NCI-H1092 (cell line): ENCODE measurements at regions not wholly inside any gene's neighbourhood (a gene's known extent, or its start where the extent isn't known, plus 50 kb on each side); places are given as distances from the start of the nearest gene placed in this dataset.
"Not testable (repeated sequence)": the region's sequence is repeated elsewhere in the genome, so short reads cannot be mapped to it uniquely, and the experiment has no call there.

ENCODE experiments used
- DNase-seq: peaks from one replicate; lab custom pipeline; 2025; lab: John Stamatoyannopoulos, UW

DNA sequence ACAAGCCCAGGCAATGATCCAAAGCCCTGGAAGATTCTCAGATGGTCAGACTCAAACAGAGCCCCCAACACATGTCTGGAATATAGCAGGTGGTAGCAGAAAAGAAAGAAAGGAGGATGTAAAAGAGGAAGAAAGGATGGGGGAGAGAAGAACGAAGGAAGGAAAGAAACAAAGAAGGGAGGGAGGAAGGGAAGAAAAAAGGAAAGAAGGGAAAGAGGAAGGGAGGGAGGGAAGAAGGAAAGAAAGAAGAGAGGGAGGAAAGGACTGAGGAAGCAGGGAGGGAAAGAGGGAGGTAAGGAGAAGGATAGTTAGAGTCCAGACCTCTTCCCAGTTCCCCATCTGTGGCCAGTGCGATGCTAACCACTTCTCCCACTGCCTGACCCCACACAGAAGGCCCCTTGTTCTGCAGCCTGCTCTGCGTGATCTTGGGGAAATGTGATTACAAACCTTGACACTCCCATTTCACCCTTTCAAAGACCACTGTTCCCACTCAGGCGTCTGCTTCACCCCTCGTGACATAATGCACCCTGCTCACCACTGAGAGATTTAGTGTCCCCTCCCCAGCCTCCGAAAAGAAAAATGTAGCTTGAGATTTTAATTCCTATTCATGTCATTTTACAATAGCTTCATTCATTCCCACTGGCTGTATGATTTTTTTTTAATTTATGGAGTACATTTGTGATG is 357.9 kb downstream of the BCL11B start:
- DNase-seq, result no peak

DNA sequence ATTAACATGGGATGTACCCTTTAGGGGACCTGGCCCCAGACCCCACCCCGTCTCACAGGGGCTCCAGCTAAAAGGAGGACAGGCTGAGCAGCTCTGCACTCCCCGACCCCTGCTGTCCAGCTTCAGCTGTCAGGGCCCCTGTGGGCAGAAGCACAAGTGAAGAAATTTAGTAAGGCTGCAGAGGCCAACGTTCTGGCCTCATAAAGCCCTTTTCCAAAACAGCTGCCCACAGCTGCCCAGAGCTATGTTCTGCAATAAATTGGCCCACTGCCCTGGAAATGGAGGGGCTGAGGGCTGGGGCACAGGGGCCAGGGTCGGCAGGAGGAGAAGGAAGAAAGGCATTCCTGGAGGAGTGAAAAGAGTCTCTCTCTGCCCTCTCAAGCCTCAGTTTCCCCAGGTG is 357.1 kb downstream of the BCL11B start:
- DNase-seq, result no peak

DNA sequence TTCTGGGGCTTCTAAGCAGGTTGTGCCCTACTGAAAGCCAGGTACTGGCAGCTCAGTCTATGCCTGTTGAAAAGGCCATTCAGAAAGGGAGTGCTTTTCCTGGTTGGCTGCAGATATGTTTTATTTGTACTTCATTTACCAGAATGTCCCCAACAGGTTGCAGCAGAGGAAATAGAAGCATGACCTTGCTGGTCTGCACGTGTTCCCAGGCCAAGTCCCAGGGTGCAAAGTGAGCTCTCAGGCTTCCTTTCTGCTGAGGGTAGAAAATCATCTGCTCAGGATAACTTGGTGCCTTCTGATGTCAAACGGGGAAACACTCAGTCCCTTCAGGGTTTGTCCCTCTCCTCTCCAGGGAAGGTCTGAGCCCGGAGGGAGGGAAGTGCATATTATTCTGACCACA is 356.4 kb downstream of the BCL11B start:
- DNase-seq, result no peak

DNA sequence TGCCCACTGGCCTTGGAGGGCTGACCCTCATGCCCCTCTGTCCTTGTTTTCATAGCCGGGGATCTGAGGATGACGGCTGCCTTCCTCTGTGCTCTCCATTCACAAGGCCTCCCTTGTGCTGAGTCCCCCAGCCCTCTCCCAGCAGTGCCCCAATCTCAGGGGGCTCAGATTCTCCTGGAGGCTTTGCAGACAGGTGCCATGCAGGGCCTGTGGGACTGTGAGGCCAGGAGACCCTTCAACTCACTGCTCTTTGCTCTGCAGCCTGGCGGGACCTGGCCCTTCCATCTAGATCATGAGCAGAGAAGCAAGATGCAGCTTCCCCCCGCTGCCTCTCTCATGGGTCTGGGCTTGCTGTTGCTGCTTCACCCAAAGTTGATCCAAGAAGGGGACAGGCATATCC is 356.0 kb downstream of the BCL11B start:
- DNase-seq, result no peak

DNA sequence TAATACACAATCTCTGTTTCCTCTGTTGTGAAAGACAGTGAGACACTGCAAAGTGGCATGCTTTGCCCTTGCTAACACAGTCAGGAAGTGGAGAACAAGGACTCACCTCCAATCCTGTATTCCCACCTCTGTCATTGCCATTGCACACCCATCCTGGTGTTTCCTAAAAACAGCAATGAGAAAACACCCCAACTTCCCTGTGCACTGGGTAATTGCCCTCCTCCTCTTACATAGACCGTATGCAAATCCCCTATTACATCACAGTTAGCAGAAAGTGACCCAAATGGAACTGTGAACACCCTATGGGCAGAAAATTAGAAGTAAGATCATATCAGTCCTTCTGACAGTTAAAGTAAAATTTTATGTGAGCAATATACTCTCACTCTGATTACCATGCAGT is 355.5 kb downstream of the BCL11B start:
- DNase-seq, result no peak

DNA sequence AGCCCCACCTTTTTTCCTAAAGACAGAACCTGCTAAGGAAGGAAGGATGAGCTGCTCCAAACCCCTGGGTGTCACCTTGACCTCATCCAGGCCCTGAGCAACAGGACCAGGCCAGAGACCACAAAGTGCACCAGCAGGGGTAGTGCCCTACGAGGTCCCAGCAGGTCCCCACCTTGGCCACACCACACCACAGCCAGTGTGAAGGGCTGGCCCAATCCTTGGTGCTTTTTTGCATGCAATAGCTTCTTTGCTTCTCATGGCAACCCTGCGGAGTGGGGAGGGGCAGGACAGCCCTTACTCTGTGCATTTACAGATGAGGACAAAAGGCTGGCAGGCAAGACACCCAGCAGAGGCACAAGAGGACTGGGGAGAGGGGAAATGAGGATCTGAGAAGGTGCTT is 352.6 kb downstream of the BCL11B start:
- DNase-seq, result no peak

DNA sequence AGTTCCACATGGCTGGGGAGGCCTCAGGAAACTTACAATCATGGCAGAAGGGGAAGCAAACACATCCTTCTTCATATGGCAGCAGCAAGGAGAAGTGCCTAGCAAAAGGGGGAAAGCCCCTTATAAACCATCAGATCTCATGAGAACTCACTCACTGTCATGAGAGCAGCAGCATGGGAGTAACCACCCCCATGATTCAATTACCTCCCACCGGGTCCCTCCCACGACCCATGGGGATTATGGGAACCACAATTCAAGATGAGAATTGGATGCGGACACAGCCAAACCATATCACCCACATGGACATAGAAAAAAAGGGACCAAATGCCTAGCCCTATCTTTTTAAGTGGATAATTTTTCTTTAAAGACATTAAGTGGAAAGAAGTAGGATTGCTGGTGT is 350.7 kb downstream of the BCL11B start:
- DNase-seq, result not testable (repeated sequence)

DNA sequence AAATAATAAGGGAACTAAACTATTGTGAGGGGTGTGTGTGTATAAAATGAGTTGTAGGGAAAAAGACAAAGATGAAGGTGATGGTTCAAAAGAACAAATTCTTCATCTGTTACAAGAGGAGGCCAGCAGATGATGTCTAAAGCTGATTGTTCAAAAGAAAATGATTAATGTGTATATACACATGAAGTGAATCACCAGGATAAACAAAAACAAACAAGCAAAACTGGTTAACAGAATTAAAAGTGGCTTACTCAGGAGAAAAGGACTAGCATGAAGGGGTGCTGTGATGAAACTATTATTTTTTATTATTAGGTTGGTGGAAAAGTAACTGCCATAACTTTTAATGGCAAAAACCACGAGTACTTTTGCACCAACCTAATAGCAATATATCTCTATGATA is 348.4 kb downstream of the BCL11B start:
- no peak for DNase-seq

DNA sequence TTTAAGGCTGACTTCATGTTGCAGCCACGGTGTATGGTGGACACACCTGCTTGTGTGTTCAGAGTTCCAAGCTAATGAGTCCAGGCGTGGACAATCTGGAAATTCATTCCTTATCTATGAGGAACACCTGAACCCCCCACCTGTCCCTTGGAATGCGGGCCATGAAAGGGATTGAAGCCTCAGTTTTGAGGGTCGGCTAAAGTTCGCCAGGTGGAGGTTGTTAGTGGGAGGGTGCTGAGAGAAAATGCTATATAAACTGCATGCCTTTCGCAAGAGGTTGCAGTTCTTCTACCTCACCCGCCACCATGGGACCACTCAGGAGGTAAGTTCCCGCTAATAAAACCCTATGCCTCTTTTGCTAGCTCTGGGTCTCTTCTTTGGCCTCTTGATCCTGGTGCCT is 348.0 kb downstream of the BCL11B start:
- no peak for DNase-seq

DNA sequence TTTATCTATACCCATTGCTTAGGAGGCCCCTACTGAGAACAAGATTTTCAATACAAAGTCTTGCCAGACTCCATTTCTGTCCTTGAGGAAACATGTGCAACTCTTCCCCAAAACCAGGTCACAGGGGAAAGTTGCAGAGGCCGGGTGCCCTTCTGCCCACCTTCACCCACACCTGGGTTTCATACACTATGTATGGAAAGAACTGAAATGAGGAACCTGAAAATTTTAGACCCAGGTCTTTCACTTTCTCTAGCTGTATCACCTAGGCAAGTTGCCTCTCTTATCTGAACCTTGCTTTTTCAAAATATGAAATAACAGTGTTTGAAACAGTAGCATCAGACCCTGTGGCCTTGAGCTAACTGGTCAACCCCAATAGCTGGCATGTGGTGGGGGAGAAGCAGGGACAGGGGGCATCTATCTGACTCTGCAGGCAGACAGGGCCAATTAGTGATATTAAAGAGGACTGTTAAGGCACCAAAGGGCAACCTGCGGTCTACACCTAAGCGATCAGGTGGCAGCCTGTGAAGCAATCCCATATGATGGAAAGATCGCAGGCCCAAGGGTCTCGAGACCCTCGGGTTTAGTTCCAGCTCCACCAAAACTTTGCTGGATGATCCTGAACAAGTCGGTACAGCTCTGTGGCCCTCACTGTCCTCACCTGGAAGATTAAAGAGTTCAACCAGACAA is 346.5 kb downstream of the BCL11B start:
- DNase-seq, result no peak

DNA sequence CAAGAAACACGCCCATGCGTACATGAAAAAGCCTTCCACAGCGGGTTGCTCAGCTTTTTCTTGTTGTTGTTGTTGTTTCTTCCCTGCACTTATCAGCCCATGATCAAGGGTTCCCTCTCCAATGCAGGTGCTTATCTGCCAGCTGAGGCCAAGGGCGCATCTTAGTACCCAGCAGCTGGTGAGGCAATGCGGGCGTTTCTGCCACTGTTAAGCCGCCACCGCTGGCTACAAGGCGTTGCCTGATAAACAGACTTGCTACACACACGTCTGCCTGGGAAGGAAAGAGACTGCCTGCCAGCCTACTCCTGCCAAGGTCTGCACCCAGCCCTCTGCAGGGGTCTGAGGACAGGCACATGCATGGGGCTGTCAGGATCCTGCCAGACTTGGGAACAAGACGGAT is 345.9 kb downstream of the BCL11B start:
- no peak for DNase-seq

DNA sequence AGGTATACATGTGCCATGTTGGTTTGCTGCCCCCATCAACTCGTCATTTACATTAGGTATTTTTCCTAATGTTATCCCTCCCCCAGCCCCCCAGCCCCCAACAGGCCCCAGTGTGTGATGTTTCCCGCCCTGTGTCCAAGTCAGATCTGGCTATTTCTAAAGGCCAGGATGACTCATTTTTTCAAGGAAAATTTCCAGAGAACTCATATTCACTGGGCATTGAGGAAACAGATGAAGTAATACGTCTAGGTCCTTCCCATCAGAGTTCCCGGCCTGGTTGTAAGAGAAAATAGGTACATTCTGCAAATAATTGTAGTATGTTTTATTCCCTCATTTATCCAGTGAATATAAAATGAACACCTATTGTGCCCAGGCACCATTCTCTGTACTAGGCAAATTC is 345.2 kb downstream of the BCL11B start:
- DNase-seq, result no peak

DNA sequence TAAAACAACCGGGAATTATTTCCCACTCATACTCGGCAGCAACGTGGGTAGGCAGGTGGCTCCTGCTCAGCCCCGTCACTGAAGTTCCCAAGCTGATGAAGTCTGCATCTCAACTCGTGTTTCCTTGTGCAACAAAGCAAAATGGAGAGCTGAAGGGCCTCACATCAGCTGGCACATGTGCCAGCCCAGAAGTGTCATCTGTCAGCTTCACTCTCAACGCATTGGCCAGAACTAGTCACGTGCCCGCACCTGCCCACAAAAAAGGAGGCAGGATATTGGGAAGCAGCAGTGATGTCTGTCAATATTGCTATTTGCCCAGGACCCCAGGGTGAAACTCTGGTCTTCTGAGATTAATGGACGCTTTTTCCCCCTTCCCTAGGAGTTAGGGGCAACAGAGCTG is 344.0 kb downstream of the BCL11B start:
- no peak for DNase-seq

DNA sequence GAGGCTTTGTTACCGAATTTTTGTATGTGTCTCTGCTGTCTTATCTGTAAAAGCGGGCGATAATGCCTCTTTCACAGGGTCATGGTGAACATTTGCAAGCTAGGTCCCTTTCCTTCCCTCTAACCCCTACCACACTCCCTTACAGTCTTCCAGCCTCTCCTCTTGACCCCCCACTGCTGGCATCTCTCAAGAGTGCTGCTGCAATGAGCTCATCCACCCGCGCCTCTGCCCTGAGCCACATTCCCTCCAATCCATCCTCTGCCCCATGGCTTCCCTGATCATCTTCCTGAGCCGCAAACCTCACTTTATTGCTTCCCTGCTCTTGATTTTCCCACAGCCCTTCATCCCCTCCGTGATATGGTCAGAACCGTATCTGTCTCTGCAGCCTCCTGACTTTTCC is 343.6 kb downstream of the BCL11B start:
- no peak for DNase-seq

DNA sequence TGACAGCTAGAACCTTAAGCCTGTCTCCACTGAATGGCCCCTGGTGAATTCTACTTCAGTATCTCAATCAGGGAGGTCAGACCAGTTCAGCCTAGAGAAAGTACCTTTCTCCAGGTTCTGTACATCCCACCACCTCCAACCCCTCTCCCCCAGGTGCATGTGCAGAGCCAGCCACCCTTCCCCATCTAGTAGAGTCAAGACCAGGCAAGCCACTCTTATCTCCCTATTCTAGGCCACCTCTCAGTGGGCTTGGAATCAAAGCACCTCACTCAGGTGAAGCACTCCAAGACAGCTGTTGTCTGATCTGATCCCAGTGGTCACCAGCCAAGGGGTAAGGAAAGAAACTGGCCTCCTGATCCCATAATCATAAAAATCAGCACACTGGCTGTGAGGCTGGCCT is 340.9 kb downstream of the BCL11B start:
- no peak for DNase-seq

DNA sequence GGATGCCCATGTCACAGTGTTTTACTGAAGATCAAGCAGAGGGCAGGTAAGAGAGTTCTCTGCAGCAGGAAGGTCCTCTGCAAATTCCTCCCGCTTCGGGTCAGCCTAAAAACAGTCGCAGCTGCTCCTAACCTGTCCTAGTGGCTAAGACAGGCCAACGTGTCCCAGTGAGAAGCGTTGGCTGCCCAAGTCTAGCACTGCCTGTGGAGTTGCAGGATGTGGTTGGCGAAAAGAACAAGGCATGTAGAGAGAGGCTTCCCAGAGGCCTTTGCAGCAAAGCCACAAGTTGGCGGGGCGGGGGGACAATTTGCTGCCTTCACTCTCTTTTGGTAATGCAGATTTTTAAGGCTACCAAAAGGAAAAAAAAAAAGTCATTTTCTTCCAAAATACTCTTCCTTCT is 340.1 kb downstream of the BCL11B start:
- DNase-seq, result no peak

DNA sequence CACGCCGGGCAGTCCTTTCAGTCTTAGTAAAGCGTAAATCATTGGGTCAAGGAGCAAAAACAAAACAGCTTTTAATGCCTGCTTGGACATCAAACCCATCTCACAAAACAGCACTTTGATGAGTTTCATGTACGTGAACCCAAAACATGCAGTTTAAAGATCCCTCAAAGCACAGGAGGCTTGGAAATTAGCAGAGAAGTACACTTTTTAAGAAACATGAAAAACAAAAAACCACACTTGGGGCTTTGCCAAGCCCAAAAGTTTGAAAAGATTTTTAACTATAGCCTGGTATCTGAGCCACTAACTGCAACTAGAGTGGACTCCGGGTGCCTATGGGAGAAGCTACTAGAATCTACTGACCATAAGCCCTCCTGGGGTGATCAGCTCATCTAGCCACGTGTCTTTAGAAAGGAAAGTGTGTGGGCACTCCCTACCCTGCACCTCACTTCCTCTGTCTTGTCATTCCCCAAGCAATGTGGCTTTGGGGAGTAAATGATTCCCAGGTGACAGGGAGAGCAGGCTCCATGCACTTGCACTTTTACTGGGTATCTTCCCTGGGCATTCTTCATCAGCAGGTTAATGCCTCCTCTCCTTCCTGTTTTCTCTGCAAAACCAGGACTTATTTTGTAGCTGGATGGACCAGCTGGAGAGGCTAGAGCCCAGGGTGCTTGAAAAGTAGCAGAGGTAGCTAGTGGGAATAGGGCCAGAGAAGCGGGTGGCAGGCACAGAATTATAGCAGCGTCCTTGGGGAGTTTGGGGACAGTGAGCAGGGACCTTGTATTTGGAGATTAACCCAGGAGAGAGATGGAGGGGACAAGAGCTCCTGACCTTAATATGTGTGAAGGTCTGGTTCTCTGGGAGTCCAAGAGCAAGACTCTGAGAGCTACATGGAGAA is 339.3 kb downstream of the BCL11B start:
- no peak for DNase-seq

DNA sequence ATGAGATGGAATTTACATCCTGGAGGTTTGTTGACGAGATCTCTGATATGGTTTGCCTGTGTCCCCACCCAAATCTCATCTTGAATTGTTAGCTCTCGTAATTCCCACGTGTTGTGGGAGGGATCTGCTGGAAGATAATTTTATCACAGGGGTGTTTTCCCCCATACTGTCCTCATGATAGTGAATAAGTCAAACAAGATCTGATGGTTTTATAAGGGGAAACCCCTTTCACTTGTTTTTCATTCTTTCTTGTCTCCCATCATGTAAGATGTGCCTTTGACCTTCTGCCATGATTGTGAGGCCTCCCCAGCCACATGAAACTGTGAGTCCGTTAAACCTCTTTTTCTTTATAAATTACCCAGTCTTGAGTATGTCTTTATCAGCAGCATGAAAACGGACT is 337.4 kb downstream of the BCL11B start:
- DNase-seq, result not testable (repeated sequence)

DNA sequence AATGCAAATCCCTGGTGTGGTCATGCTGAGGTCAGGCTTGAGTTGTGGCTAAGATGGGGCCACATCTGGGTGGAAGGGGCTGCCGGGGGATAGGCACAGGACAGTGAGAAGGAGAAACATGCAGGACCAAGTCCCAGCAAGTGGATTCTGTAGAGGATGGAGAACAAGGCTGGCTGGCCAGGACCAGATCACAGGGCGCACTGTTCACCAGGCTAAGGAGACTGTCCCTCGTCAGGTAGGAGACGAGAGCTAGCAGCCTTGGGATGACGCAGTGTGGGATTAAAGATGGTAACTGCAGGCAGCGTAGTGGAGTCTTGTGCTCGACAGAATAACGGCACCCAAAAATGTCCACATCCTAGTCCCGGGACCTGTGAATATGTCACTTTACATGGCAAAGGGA is 336.1 kb downstream of the BCL11B start:
- DNase-seq, result no peak

DNA sequence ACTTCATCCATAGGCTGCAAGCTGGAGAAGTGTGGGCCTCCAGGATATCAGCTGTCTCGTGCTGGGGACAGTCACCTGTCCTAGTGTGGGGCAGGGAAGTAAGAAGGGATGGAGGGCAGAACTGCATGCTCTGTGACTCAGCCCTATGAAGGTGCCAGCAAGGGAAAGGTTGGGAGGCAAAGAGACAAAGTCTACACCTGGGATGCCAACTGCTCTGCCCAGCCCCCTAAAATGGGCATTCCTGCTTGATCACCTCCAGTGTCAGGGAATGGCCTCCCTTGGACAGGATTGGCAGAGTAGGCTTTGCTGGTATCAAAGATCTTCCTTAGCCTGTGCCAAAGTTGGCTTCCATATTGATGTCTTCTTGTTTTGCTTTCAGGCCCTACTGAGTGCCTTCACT is 335.0 kb downstream of the BCL11B start:
- no peak for DNase-seq

DNA sequence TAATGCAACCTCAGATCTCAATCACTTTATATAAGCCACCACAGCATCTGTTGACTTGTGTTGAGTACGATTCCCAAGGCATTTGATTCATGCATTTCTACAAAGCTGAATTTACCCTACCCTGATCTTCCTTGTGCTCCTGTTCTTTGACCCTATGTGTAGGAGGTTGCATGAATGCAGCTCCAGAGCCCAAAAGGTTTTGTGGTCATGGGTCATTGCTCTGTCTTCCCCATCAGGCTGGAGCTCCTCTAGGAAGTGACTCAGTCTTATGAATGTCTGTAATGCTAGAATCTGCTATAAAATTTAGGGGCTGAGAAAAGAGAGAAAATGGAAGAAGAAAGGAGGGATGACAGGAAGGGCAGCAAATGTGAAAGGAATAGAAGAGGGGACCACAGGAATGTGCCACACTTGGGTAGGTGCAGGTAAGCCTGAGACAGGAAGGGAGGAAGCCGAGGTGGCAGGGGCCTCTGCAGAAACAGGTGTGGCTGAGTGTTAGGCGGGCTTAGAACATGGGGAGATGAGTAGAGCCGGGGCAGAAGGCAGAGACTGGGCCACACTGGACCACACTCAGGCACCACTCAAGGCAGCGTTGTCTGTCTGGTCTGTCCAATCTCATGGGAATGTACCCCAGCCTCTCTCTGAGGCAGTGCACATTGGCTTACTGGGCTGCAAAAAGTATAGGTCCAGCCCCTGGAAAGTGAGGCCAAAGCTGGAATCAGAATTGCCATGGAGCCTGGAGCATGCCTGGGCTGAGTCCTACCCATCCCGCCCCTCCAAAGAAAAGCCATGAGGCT is 334.1 kb downstream of the BCL11B start:
- no peak for DNase-seq
